ENCODE measurements at regions not wholly inside any gene's neighbourhood (a gene's known extent, or its start where the extent isn't known, plus 50 kb on each side); places are given as distances from the start of the nearest gene placed in this dataset.

DNA sequence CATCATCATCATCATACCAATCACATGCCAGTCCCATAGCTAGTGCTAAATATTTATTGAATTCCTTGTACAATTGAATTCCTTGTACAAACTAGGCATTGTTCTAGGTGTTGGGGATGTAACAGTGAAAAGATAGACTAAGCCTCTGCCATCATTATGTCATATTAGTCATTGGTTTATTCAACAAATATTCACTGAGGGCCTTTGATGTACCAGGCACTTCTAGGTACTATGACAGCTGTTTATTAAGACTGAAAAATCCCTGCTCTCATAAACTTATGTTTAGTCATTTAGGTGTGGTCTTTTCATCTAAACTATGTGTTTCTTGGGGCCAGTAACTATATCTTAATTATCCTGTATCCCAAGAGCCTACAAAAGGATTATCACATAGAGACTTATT, 412.3 kb upstream of the ETAA1 start:
- Histone ChIP-seq H3K4me3 (no peak overlapping the region), H3K27ac (no peak overlapping the region)
- no peak for DNase-seq (ENCODE audit: low spot score)
- TF ChIP-seq, protein P1, sequence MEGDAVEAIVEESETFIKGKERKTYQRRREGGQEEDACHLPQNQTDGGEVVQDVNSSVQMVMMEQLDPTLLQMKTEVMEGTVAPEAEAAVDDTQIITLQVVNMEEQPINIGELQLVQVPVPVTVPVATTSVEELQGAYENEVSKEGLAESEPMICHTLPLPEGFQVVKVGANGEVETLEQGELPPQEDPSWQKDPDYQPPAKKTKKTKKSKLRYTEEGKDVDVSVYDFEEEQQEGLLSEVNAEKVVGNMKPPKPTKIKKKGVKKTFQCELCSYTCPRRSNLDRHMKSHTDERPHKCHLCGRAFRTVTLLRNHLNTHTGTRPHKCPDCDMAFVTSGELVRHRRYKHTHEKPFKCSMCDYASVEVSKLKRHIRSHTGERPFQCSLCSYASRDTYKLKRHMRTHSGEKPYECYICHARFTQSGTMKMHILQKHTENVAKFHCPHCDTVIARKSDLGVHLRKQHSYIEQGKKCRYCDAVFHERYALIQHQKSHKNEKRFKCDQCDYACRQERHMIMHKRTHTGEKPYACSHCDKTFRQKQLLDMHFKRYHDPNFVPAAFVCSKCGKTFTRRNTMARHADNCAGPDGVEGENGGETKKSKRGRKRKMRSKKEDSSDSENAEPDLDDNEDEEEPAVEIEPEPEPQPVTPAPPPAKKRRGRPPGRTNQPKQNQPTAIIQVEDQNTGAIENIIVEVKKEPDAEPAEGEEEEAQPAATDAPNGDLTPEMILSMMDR (IDR thresholded peaks at IDR 0.05), result no peak

DNA sequence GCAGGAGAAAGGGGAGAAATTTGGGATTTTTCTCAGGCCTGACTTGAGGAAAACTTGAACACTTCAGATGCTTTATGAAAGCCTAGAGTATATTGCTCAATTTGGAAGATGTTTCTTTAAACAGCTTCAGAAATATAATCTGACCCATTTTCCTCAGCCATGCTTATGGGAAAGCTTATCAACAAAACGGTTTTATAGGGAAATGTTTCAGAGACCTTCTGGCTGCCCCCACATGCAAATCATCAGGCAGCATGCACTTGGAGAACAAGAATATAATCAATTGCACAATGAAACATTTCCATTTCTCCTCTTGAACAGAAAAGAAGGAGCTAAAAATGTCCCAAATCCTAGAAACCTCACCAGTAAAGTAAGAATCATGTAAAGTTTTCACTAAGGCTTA, 411.2 kb upstream of the ETAA1 start:
- H3K27ac ChIP-seq, result no peak overlapping the region
- DNase-seq (ENCODE audit: low spot score), result no peak
- no peak overlapping the region for H3K4me3 ChIP-seq
- TF ChIP-seq, protein P1 (IDR thresholded peaks at IDR 0.05), result no peak

DNA sequence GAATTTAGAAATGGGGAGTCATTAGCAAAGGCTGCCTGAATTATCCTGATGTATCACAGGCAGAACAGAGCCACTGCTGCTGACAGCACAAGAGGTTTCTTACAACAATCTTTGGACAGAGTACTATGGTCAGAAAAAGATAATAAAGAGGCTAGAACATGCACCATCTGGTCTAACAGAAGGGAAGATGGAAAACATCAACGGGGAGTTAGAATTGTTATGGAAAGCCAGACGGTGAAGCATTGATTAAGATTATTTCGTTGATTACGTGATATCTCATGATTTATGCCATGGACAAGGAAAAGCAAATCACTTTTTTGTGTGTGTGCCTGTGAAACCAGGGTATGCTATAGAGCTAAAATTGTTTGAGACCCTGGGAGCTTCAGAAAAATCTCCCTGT, 409.4 kb upstream of the ETAA1 start:
- DNase-seq (ENCODE audit: low spot score), result no peak
- H3K4me3 ChIP-seq, result no peak overlapping the region
- TF ChIP-seq, protein P1 (IDR thresholded peaks at IDR 0.05), result no peak
- no peak overlapping the region for H3K27ac ChIP-seq

DNA sequence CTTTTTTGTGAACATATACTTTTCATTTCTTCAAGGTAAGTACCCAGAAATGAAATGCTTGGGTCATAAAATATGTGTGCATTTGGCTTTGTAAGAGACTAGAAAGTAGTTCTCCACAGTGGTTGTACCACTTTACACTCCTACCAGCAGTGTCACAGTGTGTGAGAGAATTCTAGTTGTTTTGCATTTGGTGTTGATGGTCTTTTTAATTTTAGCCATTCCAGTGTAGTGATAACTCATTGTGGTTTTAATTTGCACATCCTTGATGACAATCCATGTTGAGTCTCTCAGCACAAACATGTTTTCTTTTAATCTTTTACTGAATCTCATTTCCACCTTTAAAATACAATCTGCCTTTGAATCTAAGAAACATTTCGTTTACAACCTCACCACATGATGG, 402.5 kb upstream of the ETAA1 start:
- Histone ChIP-seq H3K27ac (no peak overlapping the region), H3K4me3 (no peak overlapping the region)
- TF ChIP-seq, protein P1 (IDR thresholded peaks at IDR 0.05), result no peak
- no peak for DNase-seq (ENCODE audit: low spot score)

DNA sequence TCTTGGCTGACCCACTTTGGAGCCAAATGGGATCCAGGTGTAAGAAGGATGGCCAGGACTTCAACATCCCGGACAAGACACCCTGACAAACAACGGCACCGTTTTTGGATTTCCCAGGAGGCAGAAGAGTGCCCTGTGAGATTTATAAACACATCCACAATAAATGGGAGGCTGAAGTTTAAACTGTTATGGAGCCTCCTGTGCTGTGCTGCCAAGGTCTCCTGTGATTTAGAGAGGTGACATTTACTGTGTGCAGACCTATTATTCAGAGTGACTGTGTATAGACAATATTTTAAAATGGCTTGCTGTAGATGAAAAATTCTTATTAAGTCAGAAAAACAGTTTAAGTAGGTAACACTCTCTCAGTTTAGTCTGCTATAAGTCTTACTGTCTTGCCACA, 401.5 kb upstream of the ETAA1 start:
- Histone ChIP-seq H3K27ac (no peak overlapping the region), H3K4me3 (no peak overlapping the region)
- no peak for DNase-seq (ENCODE audit: low spot score)
- TF ChIP-seq, protein P1 (IDR thresholded peaks at IDR 0.05), result no peak

DNA sequence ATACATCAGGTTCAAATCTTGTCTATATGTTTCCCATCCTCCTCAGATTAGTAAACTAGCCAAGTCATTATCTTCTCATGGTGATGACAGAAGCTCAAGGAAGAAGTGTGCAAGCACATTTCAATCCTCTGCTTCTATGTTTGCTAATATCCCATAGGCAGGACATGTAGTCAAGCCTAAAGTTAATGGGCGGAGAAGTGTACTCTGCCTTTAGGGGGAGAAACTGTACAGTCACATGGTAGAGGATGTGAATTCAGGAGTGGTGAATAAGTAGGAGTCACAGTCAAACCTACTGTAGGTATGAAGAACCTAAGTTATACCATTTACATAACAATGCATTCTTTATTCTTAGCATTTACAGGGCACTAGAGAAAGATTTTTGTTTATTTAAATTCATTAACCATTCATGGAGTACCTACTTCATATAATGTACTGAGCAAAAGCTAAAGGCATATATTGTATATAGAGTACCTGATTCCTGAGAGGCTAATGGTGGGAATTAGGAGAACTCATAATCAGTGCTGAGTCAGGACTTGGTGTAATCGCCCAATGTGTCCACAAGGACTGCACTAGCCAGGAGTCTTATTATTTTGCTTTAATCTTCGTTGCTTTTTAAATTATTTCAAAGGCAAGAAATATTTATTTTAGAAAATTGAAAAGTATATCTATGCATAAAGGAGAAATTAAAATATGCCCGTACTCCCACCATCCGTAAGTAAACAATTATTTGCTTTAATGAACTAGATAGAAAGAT, 394.3 kb upstream of the ETAA1 start:
- no peak for DNase-seq (ENCODE audit: low spot score)
- no peak overlapping the region for H3K4me3 ChIP-seq
- H3K27ac ChIP-seq, result no peak overlapping the region
- TF ChIP-seq, protein P1 (IDR thresholded peaks at IDR 0.05), result no peak

DNA sequence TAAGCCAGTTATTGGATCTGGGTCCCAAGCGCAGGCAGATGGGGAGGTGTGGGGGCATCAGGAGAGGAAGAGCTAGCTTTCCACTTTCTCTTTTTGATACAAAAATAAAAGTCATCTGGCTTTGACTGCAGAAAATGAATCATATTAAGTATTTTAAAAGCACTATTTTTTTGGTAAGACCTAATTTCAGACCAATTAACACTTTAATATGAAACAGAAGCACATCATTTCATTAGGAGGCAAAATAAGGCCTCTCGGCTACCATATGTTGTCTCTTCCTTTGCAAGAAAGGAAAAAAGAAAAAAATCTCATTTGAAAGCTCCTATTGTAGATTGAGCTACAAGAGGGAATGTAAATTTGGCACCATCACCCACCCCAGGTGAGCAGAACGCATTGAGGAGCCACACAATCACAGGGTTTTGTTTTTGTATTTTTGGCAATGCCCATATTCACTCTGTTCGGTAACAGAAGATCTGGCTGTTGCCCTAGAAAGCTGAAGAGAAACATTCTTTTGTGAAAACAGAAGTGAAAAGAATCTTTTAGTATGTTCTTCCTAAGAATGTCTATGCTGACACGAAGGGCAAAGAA, 390.7 kb upstream of the ETAA1 start:
- no peak overlapping the region for H3K4me3 ChIP-seq
- TF ChIP-seq, protein P1 (IDR thresholded peaks at IDR 0.05), result no peak
- H3K27ac ChIP-seq, result no peak overlapping the region
- no peak for DNase-seq (ENCODE audit: low spot score)

Data from coronary artery (tissue), 2 donors.